ENCODE measurements at regions not wholly inside any gene's neighbourhood (a gene's known extent, or its start where the extent isn't known, plus 50 kb on each side); places are given as distances from the start of the nearest gene placed in this dataset.

DNA sequence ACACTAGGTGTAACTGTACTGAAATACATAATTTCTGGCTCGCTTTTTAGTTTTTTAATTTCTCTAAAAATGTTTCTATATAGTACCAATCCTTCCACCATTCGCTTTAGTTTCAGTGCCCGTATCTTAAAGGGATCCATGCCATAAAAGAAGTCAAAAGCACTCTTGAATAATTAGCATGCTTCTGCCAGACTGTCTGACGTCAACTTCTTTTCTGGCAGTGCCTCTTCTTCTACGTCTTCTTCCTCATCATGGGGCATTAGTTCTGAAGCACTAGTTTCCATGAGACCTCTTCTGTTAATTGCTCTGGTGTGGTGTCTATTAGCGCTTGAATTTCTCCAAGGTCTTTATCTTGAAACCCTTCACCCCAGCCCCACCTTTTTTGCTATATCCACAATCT is 93.8 kb upstream of the DOCK9 start:
- DNase-seq (ENCODE audit: extremely low spot score): no peak
- ChIA-PET CTCF (no interaction called here), POLR2A (no interaction called here)
- TF ChIP-seq, protein P1, sequence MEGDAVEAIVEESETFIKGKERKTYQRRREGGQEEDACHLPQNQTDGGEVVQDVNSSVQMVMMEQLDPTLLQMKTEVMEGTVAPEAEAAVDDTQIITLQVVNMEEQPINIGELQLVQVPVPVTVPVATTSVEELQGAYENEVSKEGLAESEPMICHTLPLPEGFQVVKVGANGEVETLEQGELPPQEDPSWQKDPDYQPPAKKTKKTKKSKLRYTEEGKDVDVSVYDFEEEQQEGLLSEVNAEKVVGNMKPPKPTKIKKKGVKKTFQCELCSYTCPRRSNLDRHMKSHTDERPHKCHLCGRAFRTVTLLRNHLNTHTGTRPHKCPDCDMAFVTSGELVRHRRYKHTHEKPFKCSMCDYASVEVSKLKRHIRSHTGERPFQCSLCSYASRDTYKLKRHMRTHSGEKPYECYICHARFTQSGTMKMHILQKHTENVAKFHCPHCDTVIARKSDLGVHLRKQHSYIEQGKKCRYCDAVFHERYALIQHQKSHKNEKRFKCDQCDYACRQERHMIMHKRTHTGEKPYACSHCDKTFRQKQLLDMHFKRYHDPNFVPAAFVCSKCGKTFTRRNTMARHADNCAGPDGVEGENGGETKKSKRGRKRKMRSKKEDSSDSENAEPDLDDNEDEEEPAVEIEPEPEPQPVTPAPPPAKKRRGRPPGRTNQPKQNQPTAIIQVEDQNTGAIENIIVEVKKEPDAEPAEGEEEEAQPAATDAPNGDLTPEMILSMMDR (IDR thresholded peaks at IDR 0.05; ENCODE audit: control extremely low read depth, extremely low read depth, low read depth, missing control alignments): no peak

DNA sequence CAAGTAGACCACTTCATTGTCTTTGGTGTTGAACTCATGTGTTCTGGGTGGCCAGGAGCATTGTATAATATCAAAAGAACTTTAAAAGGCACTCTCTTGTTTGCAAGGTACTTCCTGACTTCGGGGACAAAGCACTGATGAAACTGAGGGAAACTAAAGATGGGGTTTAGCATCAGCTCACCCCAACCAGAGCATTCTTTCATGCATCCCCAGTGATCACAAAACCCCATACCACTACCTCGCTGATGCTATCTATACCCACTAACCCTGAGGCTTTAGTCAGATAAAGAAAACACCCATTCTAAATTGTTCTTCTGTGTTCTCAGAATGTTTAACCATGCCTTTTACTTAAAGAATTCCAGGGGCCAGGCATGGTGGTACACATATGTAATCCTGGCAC is 94.5 kb upstream of the DOCK9 start:
- DNase-seq (ENCODE audit: extremely low spot score): no peak
- ChIA-PET CTCF (no interaction called here), POLR2A (no interaction called here)
- TF ChIP-seq, protein P1 (IDR thresholded peaks at IDR 0.05; ENCODE audit: control extremely low read depth, extremely low read depth, low read depth, missing control alignments): no peak

DNA sequence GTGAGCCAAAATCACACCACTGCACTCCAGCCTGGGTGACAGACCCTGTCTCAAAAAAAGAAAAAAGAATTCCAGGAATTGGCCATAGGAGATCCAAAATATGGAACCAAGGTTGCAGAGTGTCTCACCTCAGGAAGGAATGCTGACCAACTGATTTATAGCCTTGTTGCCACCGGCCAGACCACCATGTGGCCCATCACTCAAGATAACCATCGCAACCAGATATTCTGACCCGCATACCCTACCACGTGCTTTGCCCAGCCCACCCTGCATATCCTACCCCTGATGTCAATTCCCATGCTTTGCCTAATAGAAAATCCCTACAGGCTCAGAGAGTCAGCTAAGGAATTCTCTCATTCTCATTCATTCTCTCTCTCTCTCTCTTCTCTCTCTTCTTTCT is 95.1 kb upstream of the DOCK9 start:
- DNase-seq (ENCODE audit: extremely low spot score): no peak
- ChIA-PET POLR2A (no interaction called here), CTCF (no interaction called here)
- TF ChIP-seq, protein P1 (IDR thresholded peaks at IDR 0.05; ENCODE audit: control extremely low read depth, extremely low read depth, low read depth, missing control alignments): no peak

DNA sequence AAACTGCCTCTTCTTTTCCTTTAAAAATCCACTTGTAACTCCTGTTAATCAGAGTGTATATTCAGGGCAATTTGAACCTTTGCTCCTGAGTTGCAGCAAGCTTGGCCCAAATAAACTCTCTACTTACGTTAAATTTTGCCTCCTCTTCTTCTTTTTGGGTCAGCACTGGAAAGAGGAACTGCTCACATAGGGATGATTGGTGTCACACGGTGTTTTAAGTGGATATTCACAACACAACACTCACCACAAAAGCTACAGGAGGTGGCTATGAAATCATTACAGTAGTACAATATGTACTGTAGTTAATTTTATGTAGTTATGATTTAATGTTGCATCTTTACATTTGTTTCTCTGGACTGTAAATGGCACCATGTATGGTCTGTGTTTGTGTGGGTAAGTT is 96.8 kb upstream of the DOCK9 start:
- ChIA-PET POLR2A (interaction anchor here (0.6 kb wide), 1 partner anchor 1511 kb away, joined by 4 read pairs; no protein-coding TSS in a partner anchor), CTCF (interaction anchor here (1.2 kb wide), 1 partner anchor 13 kb away, joined by 3 read pairs; no protein-coding TSS in a partner anchor)
- no peak for DNase-seq (ENCODE audit: extremely low spot score)
- TF ChIP-seq, protein P1 (IDR thresholded peaks at IDR 0.05; ENCODE audit: control extremely low read depth, extremely low read depth, low read depth, missing control alignments): no peak

DNA sequence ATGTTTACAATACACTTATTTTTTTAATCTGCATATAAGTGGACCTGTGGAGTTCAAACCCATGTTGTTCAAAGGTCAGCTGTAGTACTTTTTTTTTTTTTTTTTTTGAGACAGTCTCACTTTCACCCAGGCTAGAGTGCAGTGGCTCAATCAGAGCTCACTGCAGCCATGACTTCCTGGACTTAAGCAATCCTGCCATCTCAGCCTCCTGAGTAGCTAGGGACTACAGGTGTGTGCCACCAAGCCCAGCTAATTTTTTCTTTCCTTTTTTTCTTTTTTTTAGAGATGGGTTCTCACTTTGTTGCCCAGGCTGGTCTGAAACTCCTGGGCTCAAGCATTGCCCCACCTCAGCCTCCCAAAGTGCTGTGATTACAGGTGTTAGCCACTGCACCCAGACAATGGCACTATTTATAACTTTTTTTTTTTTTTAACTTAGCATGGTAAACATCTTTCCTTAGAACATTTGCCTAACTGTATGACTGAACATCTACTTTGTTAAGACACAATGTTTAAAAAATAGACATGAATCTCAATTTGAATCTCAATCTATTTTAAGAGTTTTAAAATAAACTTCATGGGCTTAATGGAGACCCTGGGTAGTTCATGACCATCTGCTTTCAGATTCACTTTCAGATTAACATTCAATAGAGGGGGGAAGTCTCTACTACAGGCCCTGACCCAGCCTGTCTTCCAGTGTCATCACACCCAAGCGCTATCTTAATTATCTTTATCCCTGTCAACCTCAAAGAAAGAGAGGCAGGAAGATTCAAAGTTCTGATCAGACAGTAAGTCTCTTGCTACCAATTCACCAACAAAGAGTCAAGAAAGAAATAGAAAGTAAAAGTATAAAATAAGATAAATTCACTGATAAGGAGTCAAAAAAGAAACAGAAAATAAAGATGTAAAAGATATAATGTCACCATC is 97.7 kb upstream of the DOCK9 start:
- no peak for DNase-seq (ENCODE audit: extremely low spot score)
- POLR2A ChIA-PET: interaction anchor here (0.5 to 0.6 kb wide), 2 partner anchors 342 to 1510 kb away, joined by 3 to 4 read pairs; no protein-coding TSS in a partner anchor
- CTCF ChIA-PET: interaction anchor here (1.2 kb wide), 1 partner anchor 13 kb away, joined by 3 read pairs; no protein-coding TSS in a partner anchor
- TF ChIP-seq, protein P1 (IDR thresholded peaks at IDR 0.05; ENCODE audit: control extremely low read depth, extremely low read depth, low read depth, missing control alignments): no peak

DNA sequence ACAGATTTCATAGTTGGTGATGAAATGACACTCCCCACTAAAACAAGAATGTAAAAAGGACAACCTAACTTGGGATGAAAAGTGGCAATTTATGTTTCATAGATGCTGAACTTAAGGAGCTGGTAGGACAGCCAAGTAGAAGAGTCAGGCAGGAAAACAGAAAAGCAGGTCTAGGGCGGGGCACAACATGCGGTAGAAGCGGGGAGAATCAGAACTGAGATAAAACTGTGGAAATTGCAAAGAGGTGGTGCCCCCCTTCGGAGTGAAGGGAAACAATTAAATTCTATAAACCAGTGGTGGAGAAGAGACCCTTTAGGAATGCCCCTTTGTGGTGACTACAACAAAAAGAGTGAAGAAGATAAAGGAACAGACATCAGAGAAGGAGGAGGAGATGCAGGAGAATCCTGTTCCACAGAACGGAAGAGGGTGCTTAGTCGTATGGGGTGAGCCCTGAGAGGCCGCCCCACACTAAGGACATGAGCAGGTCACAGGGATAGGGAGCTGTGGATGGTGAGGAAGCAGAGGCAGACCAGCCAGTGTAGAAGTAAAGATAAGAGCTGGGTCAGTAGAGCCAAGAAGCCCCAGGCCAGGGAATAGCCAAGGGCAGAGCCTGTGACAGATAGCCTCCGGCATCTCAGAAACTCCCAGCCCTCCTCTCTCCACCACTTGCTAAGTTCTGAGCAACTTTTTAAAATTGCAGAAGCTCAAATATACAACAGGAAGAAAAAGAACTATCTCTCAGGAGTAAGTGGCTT is 100.3 kb upstream of the DOCK9 start:
- ChIA-PET POLR2A (no interaction called here), CTCF (interaction anchor here (1.1 to 1.5 kb wide), 3 partner anchors 19 to 50 kb away, joined by 3 to 6 read pairs (median 3); no protein-coding TSS in a partner anchor)
- TF ChIP-seq, protein P1 (IDR thresholded peaks at IDR 0.05; ENCODE audit: control extremely low read depth, extremely low read depth, low read depth, missing control alignments): no peak
- DNase-seq (ENCODE audit: extremely low spot score): no peak
